GM18867 (cell line): ENCODE measurements at regions not wholly inside any gene's neighbourhood (a gene's known extent, or its start where the extent isn't known, plus 50 kb on each side); places are given as distances from the start of the nearest gene placed in this dataset.

ENCODE experiments used
- ATAC-seq: cut with Tn5 transposase; IDR thresholded peaks from one replicate; pipeline ENCODE4 v1.9.1; 2021; ENCODE audit warnings: mild to moderate bottlenecking, moderate library complexity; ENCODE audit not compliant: unreplicated experiment

GRCh38 chr5:159385536-159385935, 55.2 kb upstream of the IL12B start:
- ATAC-seq, result no peak

- no peak for ATAC-seq
Measured at GRCh38 chr5:159386028-159386711, 55.9 kb upstream of the IL12B start.

- ATAC-seq, result no peak
Measured at GRCh38 chr5:159392871-159393270, 62.6 kb upstream of the IL12B start.

- no peak for ATAC-seq
Measured at GRCh38 chr5:159393854-159394274, 63.6 kb upstream of the IL12B start.

GRCh38 chr5:159395202-159395601, 64.9 kb upstream of the IL12B start:
- no peak for ATAC-seq

GRCh38 chr5:159398936-159399335, 68.6 kb upstream of the IL12B start:
- no peak for ATAC-seq

GRCh38 chr5:159400476-159400875, 70.2 kb upstream of the IL12B start:
- no peak for ATAC-seq

- no peak for ATAC-seq
Measured at GRCh38 chr5:159402311-159402710, 72.0 kb upstream of the IL12B start.

- ATAC-seq, result no peak
Measured at GRCh38 chr5:159402856-159403255, 72.6 kb upstream of the IL12B start.

- ATAC-seq, result no peak
Measured at GRCh38 chr5:159403906-159404681, 73.8 kb upstream of the IL12B start.

- peak; percentile 49 for ATAC-seq
Measured at GRCh38 chr5:159405611-159406031, 75.3 kb upstream of the IL12B start.

- no peak for ATAC-seq
Measured at GRCh38 chr5:159406571-159406970, 76.3 kb upstream of the IL12B start.

GRCh38 chr5:159409801-159410200, 79.5 kb upstream of the IL12B start:
- ATAC-seq, result peak; percentile 54

- ATAC-seq, result no peak
Measured at GRCh38 chr5:159410480-159410879, 80.2 kb upstream of the IL12B start.

GRCh38 chr5:159411115-159411514, 80.8 kb upstream of the IL12B start:
- no peak for ATAC-seq

GRCh38 chr5:159412284-159413046, 82.2 kb upstream of the IL12B start:
- peak; percentile 53 for ATAC-seq

- peak; percentile 35 for ATAC-seq
Measured at GRCh38 chr5:159414021-159414420, 83.7 kb upstream of the IL12B start.

- ATAC-seq, result peak; percentile 29
Measured at GRCh38 chr5:159415301-159415937, 85.1 kb upstream of the IL12B start.

- no peak for ATAC-seq
Measured at GRCh38 chr5:159416438-159416837, 86.2 kb upstream of the IL12B start.

- ATAC-seq, result no peak
Measured at GRCh38 chr5:159417170-159417569, 86.9 kb upstream of the IL12B start.

GRCh38 chr5:159419576-159419975, 89.3 kb upstream of the IL12B start:
- no peak for ATAC-seq
